GM19455 (cell line): ENCODE measurements at regions not wholly inside any gene's neighbourhood (a gene's known extent, or its start where the extent isn't known, plus 50 kb on each side); places are given as distances from the start of the nearest gene placed in this dataset.

ENCODE experiments used
- ATAC-seq: cut with Tn5 transposase; IDR thresholded peaks from one replicate; pipeline ENCODE4 v1.9.1; 2021; ENCODE audit not compliant: unreplicated experiment

GRCh38 chr13:107289540-107289939 lies 721.6 kb upstream of the ARGLU1 start:
- no peak for ATAC-seq

GRCh38 chr13:107284173-107284572 lies 716.2 kb upstream of the ARGLU1 start:
- no peak for ATAC-seq

GRCh38 chr13:107277911-107278310 lies 710.0 kb upstream of the ARGLU1 start:
- ATAC-seq = no peak

DNA sequence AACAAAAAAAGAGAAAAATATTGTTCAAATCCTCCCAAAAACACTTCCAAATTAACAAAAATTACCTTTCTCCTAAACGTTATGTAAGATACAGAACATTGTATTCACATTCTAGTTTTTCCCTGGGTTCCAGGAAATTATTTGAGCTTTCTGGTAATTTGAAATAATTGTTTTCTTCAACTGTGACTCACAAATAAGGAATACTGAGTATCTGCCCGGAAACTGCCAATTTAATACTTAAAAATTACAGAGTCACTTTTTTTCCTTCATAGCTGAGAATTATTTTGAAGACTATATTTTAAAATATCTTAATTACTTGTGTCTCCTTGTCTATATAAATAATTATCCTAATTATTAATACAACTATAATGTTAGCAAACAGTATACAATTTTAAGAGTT lies 709.0 kb upstream of the ARGLU1 start:
- ATAC-seq = no peak

GRCh38 chr13:107275945-107276614 lies 708.1 kb upstream of the ARGLU1 start:
- no peak for ATAC-seq

DNA sequence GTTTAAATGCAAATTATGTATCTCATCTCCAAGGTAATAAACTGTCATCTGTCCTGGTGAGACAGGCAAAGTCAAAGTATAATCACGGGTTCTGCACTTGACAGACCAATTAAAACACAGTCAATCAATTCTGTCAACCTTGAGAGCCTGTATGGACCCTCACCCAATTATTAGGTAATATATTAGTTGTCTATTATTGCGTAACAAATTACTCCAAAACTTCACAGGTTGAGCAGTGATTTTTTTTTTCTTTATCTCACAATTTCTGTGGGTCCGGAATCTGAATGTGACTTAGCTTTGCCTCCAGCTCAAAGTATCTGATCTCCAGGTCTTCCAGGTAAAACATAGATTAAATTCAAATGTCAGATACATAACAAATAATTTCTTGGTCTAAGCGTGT lies 707.4 kb upstream of the ARGLU1 start:
- ATAC-seq = no peak

- no peak for ATAC-seq
Measured at GRCh38 chr13:107271227-107271626, 703.3 kb upstream of the ARGLU1 start.

DNA sequence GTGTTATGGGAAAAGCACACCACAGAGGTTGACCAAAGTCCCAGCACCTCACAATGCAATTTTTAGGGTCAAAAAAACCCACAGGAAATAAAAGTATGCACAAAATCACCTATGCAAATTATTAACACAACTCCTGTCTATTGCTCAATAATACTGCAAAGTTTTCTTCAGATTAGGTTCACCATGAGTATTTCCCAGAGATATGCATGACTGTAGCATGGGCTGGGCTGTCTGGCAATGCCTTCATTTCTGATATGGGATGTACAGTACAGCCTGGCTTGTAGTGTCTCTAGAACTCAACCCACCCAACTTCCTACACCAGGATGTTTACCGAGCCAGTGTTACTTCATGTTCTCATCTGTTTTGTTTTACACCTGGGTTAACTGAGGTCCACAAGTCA lies 698.7 kb upstream of the ARGLU1 start:
- ATAC-seq = no peak

GRCh38 chr13:107258599-107259187 lies 690.8 kb upstream of the ARGLU1 start:
- no peak for ATAC-seq

DNA sequence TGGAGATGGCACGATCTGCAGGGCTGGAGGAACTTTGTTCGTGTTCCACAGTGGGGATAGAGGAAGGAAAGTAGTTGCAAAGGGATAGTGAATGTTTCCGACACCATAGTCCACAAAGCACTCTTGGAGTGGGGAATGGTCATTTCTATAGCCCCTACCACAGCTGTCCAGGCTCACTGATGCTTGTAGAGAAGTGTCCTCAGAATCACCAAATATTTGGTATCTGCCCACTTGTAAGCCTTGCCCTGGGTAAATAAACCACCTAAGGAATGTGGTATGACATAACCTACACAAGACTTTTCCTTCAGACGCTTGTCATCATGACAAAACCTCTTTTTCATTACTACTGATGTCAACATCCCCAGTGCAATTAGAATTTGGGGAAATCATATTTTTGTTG lies 686.5 kb upstream of the ARGLU1 start:
- no peak for ATAC-seq

DNA sequence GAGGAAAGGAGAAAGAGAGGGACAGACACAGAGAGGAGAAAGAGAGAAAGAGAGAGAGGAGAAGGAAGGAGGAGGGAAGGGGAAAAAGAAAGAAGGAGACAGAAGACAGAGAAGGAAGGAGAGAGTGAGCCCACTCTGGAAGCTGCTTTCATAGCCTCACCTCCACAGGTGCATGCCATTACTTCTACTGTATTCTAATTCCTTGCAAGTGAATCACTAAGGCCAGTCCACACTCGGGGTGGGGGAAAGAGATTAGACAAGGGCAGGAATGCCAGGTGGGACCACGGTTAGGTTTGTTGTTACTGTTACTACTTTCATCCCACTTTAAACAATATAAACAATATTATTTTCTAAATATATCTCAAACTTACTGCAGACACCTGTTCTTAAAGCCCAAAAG lies 684.5 kb upstream of the ARGLU1 start:
- no peak for ATAC-seq

GRCh38 chr13:107252021-107252420 lies 684.1 kb upstream of the ARGLU1 start:
- ATAC-seq = no peak

DNA sequence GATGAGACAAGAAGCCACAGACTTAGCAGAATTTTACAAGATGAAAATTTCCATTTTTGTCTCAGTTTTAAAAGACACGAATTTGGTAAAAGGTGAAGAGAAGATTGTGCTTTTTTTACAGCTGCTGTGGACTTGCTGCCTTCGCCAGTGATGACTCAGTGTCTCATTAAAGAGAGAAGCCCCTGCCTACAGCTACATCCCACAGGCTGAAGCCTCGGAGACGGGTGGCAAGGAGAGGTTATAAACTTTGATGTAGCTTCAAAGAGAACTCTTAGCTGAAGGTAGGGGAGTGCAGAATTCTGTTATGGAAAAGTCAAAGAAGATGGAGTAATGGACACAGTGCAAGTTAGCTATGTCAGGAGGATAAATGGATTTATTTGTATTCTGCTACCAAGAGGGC lies 683.4 kb upstream of the ARGLU1 start:
- no peak for ATAC-seq

- ATAC-seq = no peak
Measured at GRCh38 chr13:107250628-107251027, 682.7 kb upstream of the ARGLU1 start.

GRCh38 chr13:107244241-107244640 lies 676.3 kb upstream of the ARGLU1 start:
- ATAC-seq = no peak

- no peak for ATAC-seq
Measured at GRCh38 chr13:107242138-107242537, 674.2 kb upstream of the ARGLU1 start.

- ATAC-seq = no peak
Measured at GRCh38 chr13:107241381-107241780, 673.4 kb upstream of the ARGLU1 start.

DNA sequence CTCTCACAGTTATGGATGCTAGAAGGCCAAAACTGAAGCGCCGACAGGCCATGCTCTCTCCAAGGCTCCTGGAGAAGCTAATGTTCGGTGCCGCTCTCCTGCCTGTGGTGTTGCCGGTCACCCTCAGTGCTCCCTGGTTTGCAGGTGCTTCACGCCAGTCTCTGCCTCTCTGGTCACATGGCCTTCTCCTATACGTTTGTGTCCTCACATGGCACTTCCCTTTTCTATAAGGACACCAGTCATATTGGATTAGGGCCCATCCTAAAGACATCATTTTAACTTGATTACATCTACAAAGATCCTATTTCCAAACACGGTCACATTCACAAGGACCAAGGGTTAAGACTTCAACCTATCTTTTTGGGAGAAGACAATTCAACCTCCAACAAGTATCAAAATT lies 671.3 kb upstream of the ARGLU1 start:
- no peak for ATAC-seq

GRCh38 chr13:107238262-107238981 lies 670.5 kb upstream of the ARGLU1 start:
- no peak for ATAC-seq

- ATAC-seq = no peak
Measured at GRCh38 chr13:107234319-107235073, 666.6 kb upstream of the ARGLU1 start.

GRCh38 chr13:107233541-107233940 lies 665.6 kb upstream of the ARGLU1 start:
- ATAC-seq = no peak

DNA sequence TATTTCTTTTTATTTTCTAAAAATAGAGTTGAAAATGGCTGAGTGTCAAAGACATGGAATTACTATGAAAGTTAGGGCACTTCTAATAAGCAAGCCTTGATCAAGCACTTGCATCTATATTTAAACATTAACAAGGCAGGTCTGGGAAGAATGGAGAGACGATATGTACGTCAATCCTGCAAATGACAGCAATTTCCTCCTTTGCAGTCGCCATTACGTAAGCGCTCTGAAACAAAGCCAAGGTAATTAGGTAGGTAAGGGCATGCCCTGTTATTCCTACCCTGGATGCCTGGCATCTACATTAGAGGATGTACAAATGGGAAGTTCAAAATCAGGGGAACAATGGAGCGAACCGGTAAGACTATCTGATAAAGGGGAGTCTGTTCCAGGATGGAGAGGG lies 664.0 kb upstream of the ARGLU1 start:
- ATAC-seq = no peak
